Ishikawa (cell line): ENCODE measurements at regions not wholly inside any gene's neighbourhood (a gene's known extent, or its start where the extent isn't known, plus 50 kb on each side); places are given as distances from the start of the nearest gene placed in this dataset.

ENCODE experiments used
- CEBPB ChIP-seq: IDR thresholded peaks from 2 replicates; pipeline ENCODE4 v1.6.1; 2012
- CREB1 ChIP-seq: IDR thresholded peaks from 2 replicates; pipeline ENCODE4 v1.6.1; 2012; ENCODE audit warnings: low read depth
- EGR1 ChIP-seq: IDR thresholded peaks from 2 replicates; pipeline ENCODE4 v1.6.1; 2012
- EP300 ChIP-seq: IDR thresholded peaks from 2 replicates; pipeline ENCODE4 v1.6.1; 2012; ENCODE audit warnings: borderline replicate concordance
- FOXM1 ChIP-seq: IDR thresholded peaks from 2 replicates; pipeline ENCODE4 v1.6.1; 2012; ENCODE audit warnings: low read depth, borderline replicate concordance
- MAX ChIP-seq: IDR thresholded peaks from 2 replicates; pipeline ENCODE4 v1.6.1; 2012
- NFIC ChIP-seq: IDR thresholded peaks from 2 replicates; pipeline ENCODE4 v1.6.1; 2012
- RAD21 ChIP-seq: IDR thresholded peaks from 2 replicates; pipeline ENCODE4 v1.6.1; 2012; ENCODE audit warnings: low read depth
- REST ChIP-seq: IDR thresholded peaks from 2 replicates; pipeline ENCODE4 v1.6.1; 2012; ENCODE audit warnings: low read depth, mild to moderate bottlenecking
- TAF1 ChIP-seq: IDR thresholded peaks from 2 replicates; pipeline ENCODE4 v1.6.1; 2012; ENCODE audit warnings: low read depth, mild to moderate bottlenecking
- TCF12 ChIP-seq: IDR thresholded peaks from 2 replicates; pipeline ENCODE4 v1.6.1; 2012; ENCODE audit warnings: low read depth
- TEAD4 ChIP-seq: IDR thresholded peaks from 2 replicates; pipeline ENCODE4 v1.6.1; 2012
- YY1 ChIP-seq: IDR thresholded peaks from 2 replicates; pipeline ENCODE4 v1.6.1; 2012; ENCODE audit warnings: low read depth
- ZBTB7A ChIP-seq: IDR thresholded peaks from 2 replicates; pipeline ENCODE4 v1.6.1; 2012; ENCODE audit warnings: low read depth
- TF ChIP-seq, protein P1 (sequence below): IDR thresholded peaks from 2 replicates; pipeline ENCODE4 v1.6.1; 2012

DNA sequence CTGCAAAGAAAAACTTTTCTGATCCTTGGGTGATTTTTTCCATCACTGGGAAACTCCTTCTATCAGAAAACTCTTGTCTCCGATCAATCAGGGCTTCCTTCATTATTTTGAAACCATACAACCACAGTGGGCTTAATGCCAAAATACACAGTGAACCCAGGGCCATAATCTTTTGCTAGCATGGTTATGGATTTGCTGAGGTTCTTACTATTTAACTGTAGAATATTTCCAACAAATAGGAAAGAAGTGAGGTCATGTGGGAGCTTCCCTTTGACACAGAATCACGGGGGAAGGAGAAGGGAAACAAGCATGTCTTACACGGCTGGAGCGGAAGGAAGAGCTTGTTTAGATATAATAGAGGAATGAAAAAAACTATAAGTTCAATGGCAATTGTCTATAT is 1241.7 kb downstream of the REEP3 start:
- no peak for TF ChIP-seq EGR1
- TF ChIP-seq REST = no peak
- TF ChIP-seq TCF12 = no peak
- TF ChIP-seq CREB1 = no peak
- TF ChIP-seq, protein P1, sequence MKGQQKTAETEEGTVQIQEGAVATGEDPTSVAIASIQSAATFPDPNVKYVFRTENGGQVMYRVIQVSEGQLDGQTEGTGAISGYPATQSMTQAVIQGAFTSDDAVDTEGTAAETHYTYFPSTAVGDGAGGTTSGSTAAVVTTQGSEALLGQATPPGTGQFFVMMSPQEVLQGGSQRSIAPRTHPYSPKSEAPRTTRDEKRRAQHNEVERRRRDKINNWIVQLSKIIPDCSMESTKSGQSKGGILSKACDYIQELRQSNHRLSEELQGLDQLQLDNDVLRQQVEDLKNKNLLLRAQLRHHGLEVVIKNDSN = no peak
- no peak for TF ChIP-seq EP300
- TF ChIP-seq YY1 = no peak

DNA sequence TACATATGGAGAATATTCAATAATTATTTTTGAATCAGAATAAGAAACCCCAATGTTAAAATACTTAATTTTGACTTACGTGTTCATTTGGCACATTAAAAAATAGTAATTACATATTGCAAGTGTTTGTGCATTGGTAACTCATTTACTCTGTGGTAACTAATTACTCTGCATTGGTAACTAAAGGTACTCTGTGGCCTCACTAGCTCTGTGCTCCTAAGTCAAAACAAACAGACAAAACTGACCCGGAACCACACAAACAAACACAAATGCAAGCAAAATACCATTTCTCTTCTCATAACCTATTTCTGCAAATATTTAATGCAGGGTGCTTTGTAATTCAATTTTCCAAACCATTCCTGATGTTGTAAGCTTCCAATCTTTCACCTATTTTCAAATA is 1244.3 kb downstream of the REEP3 start:
- TF ChIP-seq CREB1 (no peak), TCF12 (no peak), REST (no peak), CEBPB (no peak), EGR1 (no peak), NFIC (no peak), EP300 (no peak), TEAD4 (no peak), RAD21 (no peak), MAX (no peak)

DNA sequence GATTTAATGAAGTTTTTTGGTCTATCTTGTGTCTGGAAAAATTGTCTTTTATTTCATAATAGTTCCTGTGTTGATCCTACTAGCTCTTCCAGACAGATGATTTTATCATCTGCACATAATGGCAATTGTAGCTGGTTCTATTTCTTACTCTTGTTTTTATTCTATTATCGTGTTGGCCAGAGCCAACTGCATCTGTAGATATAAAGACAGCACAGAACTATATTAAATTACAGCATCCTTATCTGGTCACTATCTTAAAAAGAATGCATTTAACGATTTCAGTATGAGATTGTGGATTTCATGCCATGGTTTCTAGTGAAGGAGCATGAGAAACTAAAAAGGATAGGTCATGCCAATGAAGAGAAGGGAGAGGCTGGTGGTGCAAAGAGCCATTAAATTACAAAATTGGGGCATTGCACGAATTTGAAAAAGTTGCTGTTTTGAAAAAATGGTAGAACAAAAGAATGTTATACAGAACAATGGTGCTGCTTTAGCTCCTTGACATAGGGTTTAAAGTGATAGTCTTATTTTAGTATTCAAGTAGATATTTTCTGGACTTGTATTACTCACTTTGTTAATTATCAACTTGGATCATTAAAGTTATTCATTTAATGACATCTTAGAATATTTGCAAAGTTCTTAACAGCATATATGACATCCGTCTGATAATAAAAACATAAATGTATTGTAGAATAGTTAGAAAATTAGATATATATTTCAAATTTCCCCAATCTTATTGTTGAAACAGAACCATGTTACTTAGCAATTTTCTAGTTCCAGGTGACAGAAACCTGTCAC is 1250.3 kb downstream of the REEP3 start:
- TF ChIP-seq EGR1 = no peak
- no peak for TF ChIP-seq RAD21
- TF ChIP-seq, protein P1 = no peak
- no peak for TF ChIP-seq FOXM1
- no peak for TF ChIP-seq YY1
- TF ChIP-seq CREB1 = no peak
- TF ChIP-seq REST = no peak
- no peak for TF ChIP-seq TAF1

DNA sequence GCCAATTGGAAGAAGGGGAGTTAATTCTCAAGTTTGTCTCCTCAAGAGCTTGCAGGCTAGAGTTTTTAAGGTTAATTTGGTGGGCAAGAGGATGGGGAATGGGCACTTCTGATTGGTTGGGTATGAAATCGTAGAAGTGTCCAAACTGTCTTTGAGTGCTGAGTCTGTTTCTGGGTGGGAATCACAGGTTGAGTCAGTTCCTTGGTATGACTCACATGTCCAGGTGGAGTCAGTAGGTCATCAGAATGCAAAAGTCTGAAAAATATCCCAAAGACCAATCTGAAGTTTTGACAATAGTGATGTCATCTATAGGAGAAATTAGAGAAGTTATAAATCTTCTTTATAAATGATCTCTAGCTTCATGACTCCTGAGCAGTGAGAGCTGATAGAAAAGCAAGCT is 1252.2 kb downstream of the REEP3 start:
- TF ChIP-seq YY1 = no peak
- TF ChIP-seq CREB1 = no peak
- no peak for TF ChIP-seq FOXM1
- TF ChIP-seq ZBTB7A = no peak
- TF ChIP-seq EGR1 = no peak
- no peak for TF ChIP-seq MAX
- TF ChIP-seq TEAD4 = no peak
- TF ChIP-seq CEBPB = no peak
- TF ChIP-seq RAD21 = no peak
- no peak for TF ChIP-seq EP300
- no peak for TF ChIP-seq NFIC

DNA sequence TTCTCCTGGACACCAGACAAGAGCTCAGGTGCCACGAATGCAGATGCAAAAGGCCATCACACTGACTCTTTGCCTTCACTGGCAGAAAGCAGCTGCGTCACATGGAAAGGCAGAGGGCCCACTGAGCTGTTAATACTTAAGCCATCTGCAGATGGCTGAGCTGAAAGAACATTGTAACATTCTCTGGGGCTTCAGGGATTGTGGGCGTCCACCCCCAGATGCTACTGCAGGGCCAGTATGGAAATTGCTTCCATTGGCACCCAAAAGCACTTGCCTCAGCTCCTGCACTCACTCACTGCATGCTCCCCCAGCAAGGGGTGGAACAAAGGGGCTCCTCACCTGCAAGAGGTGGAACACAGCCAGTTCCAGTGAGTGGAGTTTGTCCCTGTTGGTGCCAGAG is 1264.6 kb downstream of the REEP3 start:
- TF ChIP-seq NFIC (no peak), FOXM1 (no peak), RAD21 (no peak), MAX (no peak), REST (no peak), TEAD4 (no peak), ZBTB7A (no peak), EP300 (no peak), YY1 (no peak), TCF12 (no peak), EGR1 (no peak), TAF1 (no peak)
- TF ChIP-seq, protein P1 = no peak
